Hepatocyte (in vitro differentiated cells): ENCODE measurements at regions not wholly inside any gene's neighbourhood (a gene's known extent, or its start where the extent isn't known, plus 50 kb on each side); places are given as distances from the start of the nearest gene placed in this dataset.

ENCODE experiments used
- EZH2phosphoT487 ChIP-seq: fragments of 200-600 bp; sonication (generic); IDR thresholded peaks from one replicate; pipeline ENCODE4 v1.6.1; 2018; ENCODE audit warnings: antibody characterized with exemption, mild to moderate bottlenecking, low read depth, moderate library complexity; ENCODE audit not compliant: unreplicated experiment, severe bottlenecking
- TF ChIP-seq, protein P1 (sequence below): fragments of 200-600 bp; sonication (generic); IDR thresholded peaks from 2 replicates; pipeline ENCODE4 v1.5.1; 2016; ENCODE audit warnings: antibody characterized with exemption, mild to moderate bottlenecking; ENCODE audit not compliant: poor library complexity

DNA sequence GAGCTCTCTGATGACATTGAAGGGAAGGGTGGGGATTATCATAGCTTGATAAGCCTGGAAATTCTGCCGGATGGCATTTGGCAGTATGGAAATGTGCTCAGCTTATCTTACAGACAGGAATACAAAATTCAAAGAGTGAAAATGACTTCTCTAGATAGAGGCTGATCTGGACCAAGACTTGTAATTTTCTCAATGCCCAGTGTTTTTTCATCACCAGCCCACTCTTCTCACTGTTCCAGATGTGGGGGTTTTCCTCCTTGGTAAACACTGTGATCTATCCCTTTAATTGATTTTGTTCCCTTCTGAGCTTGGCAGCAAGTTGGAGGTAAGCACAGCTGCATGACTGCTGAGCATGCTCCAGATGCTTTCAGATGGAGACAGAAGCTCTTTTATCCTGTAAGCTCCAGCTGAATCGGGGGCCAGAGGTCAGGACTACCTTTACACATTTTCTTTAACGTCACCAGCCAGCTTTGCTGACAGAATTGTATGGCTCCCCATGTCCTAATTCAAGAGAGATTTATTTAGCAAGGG lies 287.4 kb upstream of the TCF4 start:
- TF ChIP-seq, protein P1, sequence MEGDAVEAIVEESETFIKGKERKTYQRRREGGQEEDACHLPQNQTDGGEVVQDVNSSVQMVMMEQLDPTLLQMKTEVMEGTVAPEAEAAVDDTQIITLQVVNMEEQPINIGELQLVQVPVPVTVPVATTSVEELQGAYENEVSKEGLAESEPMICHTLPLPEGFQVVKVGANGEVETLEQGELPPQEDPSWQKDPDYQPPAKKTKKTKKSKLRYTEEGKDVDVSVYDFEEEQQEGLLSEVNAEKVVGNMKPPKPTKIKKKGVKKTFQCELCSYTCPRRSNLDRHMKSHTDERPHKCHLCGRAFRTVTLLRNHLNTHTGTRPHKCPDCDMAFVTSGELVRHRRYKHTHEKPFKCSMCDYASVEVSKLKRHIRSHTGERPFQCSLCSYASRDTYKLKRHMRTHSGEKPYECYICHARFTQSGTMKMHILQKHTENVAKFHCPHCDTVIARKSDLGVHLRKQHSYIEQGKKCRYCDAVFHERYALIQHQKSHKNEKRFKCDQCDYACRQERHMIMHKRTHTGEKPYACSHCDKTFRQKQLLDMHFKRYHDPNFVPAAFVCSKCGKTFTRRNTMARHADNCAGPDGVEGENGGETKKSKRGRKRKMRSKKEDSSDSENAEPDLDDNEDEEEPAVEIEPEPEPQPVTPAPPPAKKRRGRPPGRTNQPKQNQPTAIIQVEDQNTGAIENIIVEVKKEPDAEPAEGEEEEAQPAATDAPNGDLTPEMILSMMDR, result no peak
- TF ChIP-seq EZH2phosphoT487, result no peak
